KOPT-K1 (cell line): ENCODE measurements at regions not wholly inside any gene's neighbourhood (a gene's known extent, or its start where the extent isn't known, plus 50 kb on each side); places are given as distances from the start of the nearest gene placed in this dataset.
"Not testable (repeated sequence)": the region's sequence is repeated elsewhere in the genome, so short reads cannot be mapped to it uniquely, and the experiment has no call there.

Experiments
- H3K27ac ChIP-seq: fragments of 200-600 bp; sonication (generic); 2 replicates; pipeline ENCODE4 v1.5.1; 2016; ENCODE audit warnings: antibody characterized with exemption, mild to moderate bottlenecking, low read depth, low read length; ENCODE audit not compliant: poor library complexity, severe bottlenecking
- H3K36me3 ChIP-seq: fragments of 200-600 bp; sonication (generic); 2 replicates; pipeline ENCODE4 v1.5.1; 2017; ENCODE audit warnings: antibody characterized with exemption, mild to moderate bottlenecking, low read length, moderate library complexity; ENCODE audit not compliant: insufficient read depth
- H3K9me3 ChIP-seq: fragments of 200-600 bp; sonication (generic); 2 replicates; pipeline ENCODE4 v1.5.1; 2017; ENCODE audit warnings: antibody characterized with exemption, low read length, mild to moderate bottlenecking; ENCODE audit not compliant: insufficient read depth, poor library complexity, severe bottlenecking

DNA sequence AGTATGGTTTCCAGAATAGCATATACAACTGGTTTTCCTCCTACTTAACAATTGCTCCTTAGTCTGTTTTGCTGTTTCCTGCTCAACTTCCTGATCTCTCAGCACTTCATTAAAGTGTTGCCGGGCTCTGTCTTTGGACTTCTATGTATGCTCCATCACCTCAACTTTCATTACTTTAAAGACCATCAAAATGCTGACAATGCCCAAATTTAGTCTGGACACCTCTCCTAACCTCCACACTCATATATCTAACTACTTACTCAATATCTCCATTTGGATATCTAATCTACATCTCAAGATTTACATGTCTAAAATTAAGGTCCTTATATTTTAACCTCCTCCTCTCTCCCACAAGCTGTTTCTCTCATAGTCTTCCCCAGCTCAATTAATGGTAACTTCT, 54.4 kb upstream of the LGR5 start:
- Histone ChIP-seq H3K36me3 (no peaks in the 10 kb centered on the region), H3K27ac (no peak overlapping the region), H3K9me3 (no peaks in the 10 kb centered on the region)

DNA sequence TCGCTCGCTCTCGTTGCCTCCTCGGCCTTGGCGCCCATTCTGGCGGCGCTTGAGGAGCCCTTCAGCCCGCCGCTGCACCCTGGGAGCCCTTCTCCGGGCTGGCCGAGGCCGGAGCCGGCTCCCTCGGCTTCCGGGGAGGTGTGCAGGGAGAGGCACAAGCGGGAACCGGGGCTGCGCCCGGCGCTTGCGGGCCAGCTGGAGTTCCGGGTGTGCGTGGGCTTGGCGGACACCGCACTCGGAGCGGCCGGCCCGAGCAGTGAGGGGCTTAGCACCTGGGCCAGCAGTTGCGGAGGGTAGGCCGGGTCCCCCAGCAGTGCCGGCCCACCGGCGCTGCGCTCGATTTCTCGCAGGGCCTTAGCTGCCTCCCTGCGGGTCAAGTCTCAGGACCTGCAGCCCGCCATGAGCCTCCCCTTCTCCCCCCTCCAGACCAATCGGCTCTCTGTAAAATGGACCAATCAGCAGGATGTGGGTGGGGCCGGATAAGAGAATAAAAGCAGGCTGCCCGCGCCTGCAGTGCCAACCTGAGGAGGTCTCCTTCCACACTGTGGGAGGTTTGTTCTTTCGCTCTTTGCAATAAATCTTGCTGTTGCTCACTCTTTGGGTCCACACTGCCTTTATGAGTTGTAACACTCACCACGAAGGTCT, 62.8 kb upstream of the LGR5 start:
- not testable (repeated sequence) for H3K27ac ChIP-seq, H3K36me3 ChIP-seq, H3K9me3 ChIP-seq

GRCh38 chr12:71371122-71371521, 68.5 kb upstream of the LGR5 start:
- Histone ChIP-seq H3K27ac (no peak overlapping the region), H3K36me3 (no peaks in the 10 kb centered on the region), H3K9me3 (no peaks in the 10 kb centered on the region)

DNA sequence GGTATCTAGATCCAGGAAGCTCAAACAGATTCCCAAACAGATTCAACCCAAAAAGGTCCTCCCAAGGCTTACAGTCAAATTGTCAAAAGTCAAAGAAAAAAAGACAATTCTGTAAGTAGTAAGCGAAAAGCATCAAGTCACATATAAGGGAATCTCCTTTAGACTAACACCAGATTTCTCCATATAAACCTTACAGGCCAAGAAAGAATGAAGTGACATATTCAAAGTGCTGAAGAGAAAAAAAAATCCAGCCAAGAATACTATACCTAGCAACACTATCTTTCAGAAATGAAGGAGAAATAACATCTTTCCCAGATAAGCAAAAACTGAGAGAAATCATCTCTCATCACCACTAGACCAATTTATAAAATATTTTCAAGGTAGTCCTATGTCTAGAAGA, 79.6 kb upstream of the LGR5 start:
- no peak overlapping the region for H3K27ac ChIP-seq
- no peaks in the 10 kb centered on the region for H3K36me3 ChIP-seq
- no peaks in the 10 kb centered on the region for H3K9me3 ChIP-seq

DNA sequence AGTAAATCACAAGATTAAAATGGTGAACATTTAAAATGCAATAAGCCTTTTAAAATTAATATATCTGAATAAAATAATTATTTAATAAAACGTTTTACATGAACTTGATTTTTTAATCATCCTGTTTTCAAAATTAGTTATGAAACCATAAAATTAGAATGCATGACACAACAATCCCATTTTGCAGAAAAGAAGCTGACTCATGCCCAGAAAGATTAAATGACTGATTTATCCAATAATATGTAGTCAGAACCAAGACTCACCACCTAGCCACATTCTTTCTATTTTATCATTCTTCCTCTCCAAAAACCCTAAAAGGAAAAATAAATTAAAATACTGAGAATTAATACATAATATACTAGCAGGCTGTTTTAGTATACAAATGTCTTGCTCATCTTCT, 83.0 kb upstream of the LGR5 start:
- no peaks in the 10 kb centered on the region for H3K36me3 ChIP-seq
- no peaks in the 10 kb centered on the region for H3K9me3 ChIP-seq
- no peak overlapping the region for H3K27ac ChIP-seq

- no peaks in the 10 kb centered on the region for H3K9me3 ChIP-seq
- H3K36me3 ChIP-seq: no peaks in the 10 kb centered on the region
- H3K27ac ChIP-seq: no peak overlapping the region
Observed at GRCh38 chr12:71354871-71355270, 84.7 kb upstream of the LGR5 start.

DNA sequence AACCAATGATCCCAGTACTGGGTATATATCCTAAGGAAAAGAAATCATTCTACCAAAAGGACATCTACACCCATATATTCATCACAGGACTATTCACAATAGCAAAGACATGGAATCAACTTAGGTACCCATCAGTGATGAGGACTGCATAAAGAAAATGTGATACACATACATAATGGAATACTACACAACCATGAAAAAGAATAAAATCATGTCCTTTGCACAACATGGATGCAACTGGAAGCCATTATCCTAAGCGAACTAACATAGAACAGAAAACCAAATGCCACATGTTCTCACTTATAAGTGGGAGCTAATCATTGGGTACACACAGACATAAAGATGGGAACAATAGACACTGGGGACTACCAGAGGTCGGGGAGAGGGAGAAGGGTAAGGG, 86.0 kb upstream of the LGR5 start:
- H3K9me3 ChIP-seq: no peaks in the 10 kb centered on the region
- H3K27ac ChIP-seq: no peak overlapping the region
- no peaks in the 10 kb centered on the region for H3K36me3 ChIP-seq

- Histone ChIP-seq H3K9me3 (no peaks in the 10 kb centered on the region), H3K36me3 (no peaks in the 10 kb centered on the region), H3K27ac (no peak overlapping the region)
Observed at GRCh38 chr12:71349950-71350349, 89.6 kb upstream of the LGR5 start.

DNA sequence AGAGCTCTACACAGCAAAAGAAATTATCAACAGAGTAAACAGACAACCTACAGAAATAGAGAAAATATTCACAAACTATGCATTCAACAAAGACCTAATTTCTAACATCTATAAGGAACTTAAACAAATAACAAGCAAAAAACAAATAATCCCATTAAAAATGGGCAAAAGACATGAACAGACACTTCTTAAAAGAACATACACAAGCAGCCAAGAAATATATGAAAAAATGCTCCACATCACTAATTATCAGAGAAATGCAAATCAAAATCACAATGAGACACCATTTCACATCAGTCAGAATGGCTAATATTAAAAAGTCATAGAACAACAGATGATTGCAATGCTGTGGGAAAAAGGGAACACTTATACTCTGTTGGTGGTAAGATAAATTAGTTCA, 100.7 kb upstream of the LGR5 start:
- H3K9me3 ChIP-seq: no peaks in the 10 kb centered on the region

GRCh38 chr12:71335963-71336257, 103.7 kb upstream of the LGR5 start:
- no peaks in the 10 kb centered on the region for H3K9me3 ChIP-seq
- H3K36me3 ChIP-seq: no peaks in the 10 kb centered on the region
- H3K27ac ChIP-seq: no peak overlapping the region

More for the DNA sequence above, 100.7 kb upstream of the LGR5 start:
- H3K36me3 ChIP-seq: no peaks in the 10 kb centered on the region
- H3K27ac ChIP-seq: no peak overlapping the region

DNA sequence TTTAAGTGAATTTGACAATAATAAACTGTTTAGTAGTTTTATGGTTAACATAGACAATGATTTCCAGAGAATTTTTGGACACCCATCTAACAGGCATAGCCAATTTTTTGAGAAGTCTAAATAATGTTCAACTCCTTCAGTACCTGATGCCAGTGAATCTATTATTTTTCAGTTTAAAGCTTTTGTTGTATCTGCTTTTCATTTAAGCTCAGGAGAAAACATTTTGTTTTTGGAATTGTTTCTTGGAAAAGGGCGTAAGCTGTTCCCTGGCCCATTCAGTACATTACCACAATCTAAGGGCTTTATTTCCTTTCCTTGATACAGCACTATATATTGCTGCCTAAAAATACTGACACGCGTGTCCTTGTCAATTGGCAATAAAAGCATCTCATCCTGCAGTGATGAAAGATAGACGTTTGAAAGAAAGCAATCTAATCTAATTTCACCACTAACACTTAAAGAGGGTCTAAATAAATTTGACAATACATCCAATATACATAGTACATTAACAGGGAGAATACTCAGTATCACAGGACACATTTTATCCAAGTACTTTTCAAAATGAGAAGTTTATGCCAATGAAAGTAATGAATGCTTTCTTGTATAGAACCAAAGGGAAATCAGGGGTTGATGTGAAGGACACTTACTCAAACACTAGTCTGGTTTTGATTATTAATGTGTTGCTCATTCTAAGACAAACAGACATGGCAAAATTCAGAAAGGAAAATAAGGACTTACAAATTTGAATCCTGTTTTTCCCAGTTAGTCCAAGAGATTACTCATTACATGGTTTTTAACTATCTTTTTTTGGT, 104.2 kb upstream of the LGR5 start:
- no peak overlapping the region for H3K27ac ChIP-seq
- H3K36me3 ChIP-seq: no peaks in the 10 kb centered on the region
- no peaks in the 10 kb centered on the region for H3K9me3 ChIP-seq

GRCh38 chr12:71333418-71333817, 106.2 kb upstream of the LGR5 start:
- H3K36me3 ChIP-seq: no peaks in the 10 kb centered on the region
- H3K27ac ChIP-seq: no peak overlapping the region
- no peaks in the 10 kb centered on the region for H3K9me3 ChIP-seq

- Histone ChIP-seq H3K9me3 (no peaks in the 10 kb centered on the region), H3K36me3 (no peaks in the 10 kb centered on the region), H3K27ac (no peak overlapping the region)
Observed at GRCh38 chr12:71329956-71330355, 109.6 kb upstream of the LGR5 start.

DNA sequence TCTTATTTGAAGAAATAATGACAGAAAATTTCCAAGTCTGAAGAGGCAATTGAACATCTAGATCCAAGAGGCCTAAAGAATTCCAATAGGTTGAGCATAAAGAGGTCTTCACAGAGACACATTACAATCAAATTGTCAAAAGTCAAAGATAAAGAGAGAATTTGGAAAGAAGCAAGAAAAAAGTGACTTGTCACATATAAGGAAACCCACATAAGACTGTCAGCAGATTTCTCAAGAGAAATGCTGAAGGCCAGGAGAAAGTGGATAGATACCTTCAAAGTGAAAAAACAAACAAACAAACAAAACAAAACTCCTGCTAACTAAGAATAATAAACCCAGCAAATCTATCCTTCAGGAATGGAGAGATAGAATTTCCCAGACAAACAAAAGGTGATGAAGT, 118.1 kb upstream of the LGR5 start:
- Histone ChIP-seq H3K36me3 (no peaks in the 10 kb centered on the region), H3K9me3 (peaks cover 10% of the 10 kb centered on the region), H3K27ac (no peak overlapping the region)

DNA sequence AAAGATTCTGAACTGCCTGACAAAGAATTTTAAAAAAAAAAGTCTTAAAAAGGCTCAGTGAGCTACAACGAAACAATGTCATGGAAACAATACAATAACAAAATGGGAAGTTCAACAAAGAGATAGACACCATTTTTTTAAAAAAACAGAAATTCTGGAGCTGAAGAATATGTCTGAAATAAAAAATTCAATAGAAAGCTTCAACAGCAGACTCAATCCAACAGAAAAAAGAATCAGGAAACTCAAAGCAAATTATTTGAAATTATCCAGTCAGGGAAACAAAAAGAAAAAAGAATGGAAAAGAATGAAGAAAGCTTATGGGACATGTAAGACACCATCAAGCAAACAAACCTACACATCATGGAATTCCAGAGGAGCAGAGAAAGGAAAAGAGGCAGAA, 118.5 kb upstream of the LGR5 start:
- H3K9me3 ChIP-seq: peaks cover 10% of the 10 kb centered on the region
- no peaks in the 10 kb centered on the region for H3K36me3 ChIP-seq
- no peak overlapping the region for H3K27ac ChIP-seq

DNA sequence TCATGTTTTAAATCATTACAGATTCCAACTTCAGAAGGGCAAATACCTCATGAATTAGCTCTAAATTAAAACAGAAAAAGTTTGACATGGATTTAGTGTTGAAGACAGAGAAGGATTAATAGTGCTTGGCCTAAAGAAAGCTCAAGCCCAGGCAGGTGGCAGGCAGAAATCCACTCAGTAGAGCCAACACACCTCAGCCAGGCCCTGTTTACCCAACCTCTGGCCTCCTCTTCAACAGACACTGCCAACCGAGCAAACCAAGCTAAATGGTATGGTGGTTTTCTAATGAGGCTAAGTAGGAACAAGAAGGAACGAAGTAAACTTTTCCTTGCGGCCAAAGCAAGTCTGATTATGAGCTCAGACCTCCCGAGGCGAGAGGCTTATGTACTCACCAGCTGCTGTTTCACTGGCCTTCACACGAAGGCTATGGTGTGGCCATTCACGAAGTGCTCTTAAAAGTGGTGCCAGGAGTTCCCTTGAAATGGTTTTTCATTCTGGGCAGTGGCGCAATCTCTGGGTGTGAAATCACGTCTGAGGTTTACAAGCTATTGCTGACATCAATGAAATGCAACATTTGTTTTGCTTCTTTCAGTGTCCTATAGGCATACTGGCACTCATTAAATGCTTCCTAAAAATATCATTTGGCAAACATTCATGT, 124.1 kb upstream of the LGR5 start:
- no peaks in the 10 kb centered on the region for H3K9me3 ChIP-seq
- no peaks in the 10 kb centered on the region for H3K36me3 ChIP-seq
- no peak overlapping the region for H3K27ac ChIP-seq
